Eye (tissue), 1 donor: ENCODE measurements at regions not wholly inside any gene's neighbourhood (a gene's known extent, or its start where the extent isn't known, plus 50 kb on each side); places are given as distances from the start of the nearest gene placed in this dataset.
"Not testable (repeated sequence)": the region's sequence is repeated elsewhere in the genome, so short reads cannot be mapped to it uniquely, and the experiment has no call there.

Experiments used
- DNase-seq: peaks from one replicate; pipeline ENCODE4 v3.0.0-alpha.2; 2015

GRCh38 chr2:5188636-5189035 is 503.5 kb upstream of the SOX11 start:
- DNase-seq = no peak

- DNase-seq = no peak
These were observed 502.2 kb upstream of the SOX11 start for GRCh38 chr2:5190023-5190422.

GRCh38 chr2:5195636-5196035 is 496.5 kb upstream of the SOX11 start:
- DNase-seq = no peak

GRCh38 chr2:5203134-5203755 is 488.9 kb upstream of the SOX11 start:
- peak; percentile 38 for DNase-seq

- DNase-seq = not testable (repeated sequence)
These were observed 485.4 kb upstream of the SOX11 start for GRCh38 chr2:5206742-5207141.

- DNase-seq = no peak
These were observed 476.1 kb upstream of the SOX11 start for GRCh38 chr2:5215989-5216607.

GRCh38 chr2:5227062-5227699 is 465.0 kb upstream of the SOX11 start:
- peak; percentile 17 for DNase-seq

GRCh38 chr2:5229574-5229973 is 462.6 kb upstream of the SOX11 start:
- peak; percentile 33 for DNase-seq

GRCh38 chr2:5230444-5230843 is 461.7 kb upstream of the SOX11 start:
- peak; percentile 32 for DNase-seq

GRCh38 chr2:5230855-5231254 is 461.3 kb upstream of the SOX11 start:
- peak; percentile 21 for DNase-seq

- peak; percentile 5 for DNase-seq
These were observed 460.9 kb upstream of the SOX11 start for GRCh38 chr2:5231287-5231686.

- DNase-seq = no peak
These were observed 457.6 kb upstream of the SOX11 start for GRCh38 chr2:5234563-5234962.

GRCh38 chr2:5235701-5236100 is 456.5 kb upstream of the SOX11 start:
- peak; percentile 14 for DNase-seq

- peak; percentile 14 for DNase-seq
These were observed 455.9 kb upstream of the SOX11 start for GRCh38 chr2:5236249-5236648.

- peak; percentile 29 for DNase-seq
These were observed 449.4 kb upstream of the SOX11 start for GRCh38 chr2:5242751-5243150.

GRCh38 chr2:5250482-5250881 is 441.7 kb upstream of the SOX11 start:
- peak; percentile 55 for DNase-seq

- DNase-seq = no peak
These were observed 438.9 kb upstream of the SOX11 start for GRCh38 chr2:5253263-5253662.

GRCh38 chr2:5254791-5255332 is 437.3 kb upstream of the SOX11 start:
- DNase-seq = no peak

GRCh38 chr2:5263291-5263690 is 428.9 kb upstream of the SOX11 start:
- no peak for DNase-seq

- DNase-seq = peak; percentile 21
These were observed 427.8 kb upstream of the SOX11 start for GRCh38 chr2:5264361-5264760.

GRCh38 chr2:5285061-5285460 is 407.1 kb upstream of the SOX11 start:
- DNase-seq = no peak

GRCh38 chr2:5285872-5286769 is 406.1 kb upstream of the SOX11 start:
- no peak for DNase-seq
